ENCODE measurements at regions not wholly inside any gene's neighbourhood (a gene's known extent, or its start where the extent isn't known, plus 50 kb on each side); places are given as distances from the start of the nearest gene placed in this dataset.

- no peak for DNase-seq (ENCODE audit: low read depth, low spot score)
- POLR2A ChIA-PET = no interaction called here
Measured at GRCh38 chr4:138728566-138728965, 287.0 kb upstream of the NOCT start.

DNA sequence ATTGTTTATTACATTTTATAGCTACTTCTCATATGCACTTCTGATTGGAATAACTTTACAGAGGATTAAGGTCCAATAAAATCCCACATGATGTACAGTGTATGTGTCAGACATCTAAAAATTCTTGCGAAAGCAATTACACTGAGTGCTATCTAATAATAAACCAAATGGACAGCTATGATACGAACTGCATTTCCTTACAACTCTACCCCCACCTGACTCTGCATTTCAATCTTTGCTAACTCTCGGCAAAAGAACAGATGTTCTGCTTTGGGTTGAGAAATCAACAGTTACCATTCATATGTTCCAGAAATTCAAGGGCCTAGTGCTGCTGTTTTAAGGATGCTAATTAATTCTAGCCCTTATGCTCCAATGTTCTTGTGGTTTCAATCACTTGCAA is 287.9 kb upstream of the NOCT start:
- no peak for DNase-seq (ENCODE audit: low read depth, low spot score)
- ChIA-PET CTCF (interaction anchor here (1.0 kb wide), 1 partner anchor 144 kb away, joined by 3 read pairs; no protein-coding TSS in a partner anchor), POLR2A (no interaction called here)
- no peaks in the 10 kb centered on the region for H3K9me3 ChIP-seq (ENCODE audit: control insufficient read depth, insufficient read depth, low read length)
- H3K27me3 ChIP-seq (ENCODE audit: control insufficient read depth, insufficient read depth, low read length) = no peaks in the 10 kb centered on the region
- no peak for TF ChIP-seq CTCF (IDR thresholded peaks at IDR 0.05; ENCODE audit: low read depth, low read length)
- H3K4me3 ChIP-seq (ENCODE audit: low read depth, low read length) = no peak overlapping the region
- H3K27ac ChIP-seq (ENCODE audit: low read depth, low read length) = no peak overlapping the region

More at GRCh38 chr4:138728566-138728965, 287.0 kb upstream of the NOCT start:
- Histone ChIP-seq H3K9me3 (ENCODE audit: control insufficient read depth, insufficient read depth, low read length) (no peaks in the 10 kb centered on the region), H3K4me3 (ENCODE audit: low read depth, low read length) (no peak overlapping the region), H3K27ac (ENCODE audit: low read depth, low read length) (no peak overlapping the region), H3K27me3 (ENCODE audit: control insufficient read depth, insufficient read depth, low read length) (no peaks in the 10 kb centered on the region)
- no peak for TF ChIP-seq CTCF (IDR thresholded peaks at IDR 0.05; ENCODE audit: low read depth, low read length)
- CTCF ChIA-PET = no interaction called here

- H3K27ac ChIP-seq (ENCODE audit: low read depth, low read length) = no peak overlapping the region
- no peak for TF ChIP-seq CTCF (IDR thresholded peaks at IDR 0.05; ENCODE audit: low read depth, low read length)
- no peak overlapping the region for H3K4me3 ChIP-seq (ENCODE audit: low read depth, low read length)
- DNase-seq (ENCODE audit: low read depth, low spot score) = no peak
- ChIA-PET CTCF (interaction anchor here (2.3 kb wide), 1 partner anchor 44 kb away, joined by 5 read pairs; no protein-coding TSS in a partner anchor), POLR2A (no interaction called here)
- no peaks in the 10 kb centered on the region for H3K9me3 ChIP-seq (ENCODE audit: control insufficient read depth, insufficient read depth, low read length)
- H3K27me3 ChIP-seq (ENCODE audit: control insufficient read depth, insufficient read depth, low read length) = no peaks in the 10 kb centered on the region
Measured at GRCh38 chr4:138724530-138724929, 291.1 kb upstream of the NOCT start.

DNA sequence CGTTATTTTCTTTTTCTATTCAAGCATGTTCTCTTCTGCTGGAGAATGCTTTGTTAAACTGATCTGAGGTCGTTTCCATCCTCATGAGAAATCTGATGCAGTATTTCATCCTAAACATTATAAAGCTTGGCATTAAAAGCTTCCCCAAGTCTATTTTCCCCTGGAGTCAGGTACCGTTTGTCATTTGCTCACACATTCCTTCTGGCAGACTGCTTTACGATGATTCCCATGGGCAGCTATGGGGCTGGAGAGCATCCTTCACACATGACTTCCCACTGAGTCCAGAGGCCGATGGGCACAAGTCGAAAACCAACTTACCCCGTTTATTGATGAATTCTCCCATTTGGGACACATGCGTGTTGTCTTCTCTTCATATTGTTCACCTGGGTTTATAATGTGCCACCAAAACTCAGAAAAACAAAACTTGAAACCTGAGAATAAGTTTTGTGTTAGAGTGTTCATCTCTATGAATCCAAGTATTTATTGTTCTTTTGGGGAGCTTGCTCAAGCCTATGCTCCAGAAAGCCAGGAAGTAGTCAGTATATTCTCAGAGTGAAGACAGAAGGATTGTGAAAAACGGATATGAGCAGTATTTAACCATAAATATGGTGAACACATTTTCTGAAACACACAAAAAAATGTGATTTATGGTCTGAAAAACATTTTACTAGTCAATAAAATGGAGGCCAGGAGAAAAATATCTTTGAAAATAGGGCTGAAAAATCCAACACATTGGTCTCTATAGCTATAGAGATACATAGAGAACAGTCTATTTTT is 298.8 kb upstream of the NOCT start:
- no peak overlapping the region for H3K4me3 ChIP-seq (ENCODE audit: low read depth, low read length)
- DNase-seq (ENCODE audit: low read depth, low spot score) = no peak
- ChIA-PET POLR2A (no interaction called here), CTCF (no interaction called here)
- no peak overlapping the region for H3K27ac ChIP-seq (ENCODE audit: low read depth, low read length)
- no peak for TF ChIP-seq CTCF (IDR thresholded peaks at IDR 0.05; ENCODE audit: low read depth, low read length)
- no peaks in the 10 kb centered on the region for H3K27me3 ChIP-seq (ENCODE audit: control insufficient read depth, insufficient read depth, low read length)
- no peaks in the 10 kb centered on the region for H3K9me3 ChIP-seq (ENCODE audit: control insufficient read depth, insufficient read depth, low read length)

GRCh38 chr4:138710297-138710696 is 305.3 kb upstream of the NOCT start:
- DNase-seq (ENCODE audit: low read depth, low spot score) = no peak
- no peak for TF ChIP-seq CTCF (IDR thresholded peaks at IDR 0.05; ENCODE audit: low read depth, low read length)
- H3K9me3 ChIP-seq (ENCODE audit: control insufficient read depth, insufficient read depth, low read length) = no peaks in the 10 kb centered on the region
- no peak overlapping the region for H3K4me3 ChIP-seq (ENCODE audit: low read depth, low read length)
- no peak overlapping the region for H3K27ac ChIP-seq (ENCODE audit: low read depth, low read length)
- ChIA-PET POLR2A (no interaction called here), CTCF (interaction anchor here (1.7 kb wide), 1 partner anchor 161 kb away, joined by 5 read pairs; no protein-coding TSS in a partner anchor)
- no peaks in the 10 kb centered on the region for H3K27me3 ChIP-seq (ENCODE audit: control insufficient read depth, insufficient read depth, low read length)
